Islet precursor cell (in vitro differentiated cells): ENCODE measurements at regions not wholly inside any gene's neighbourhood (a gene's known extent, or its start where the extent isn't known, plus 50 kb on each side); places are given as distances from the start of the nearest gene placed in this dataset.

ENCODE experiments used
- DNase-seq: peaks from one replicate; pipeline ENCODE4 v3.0.0-alpha.2; 2018

DNA sequence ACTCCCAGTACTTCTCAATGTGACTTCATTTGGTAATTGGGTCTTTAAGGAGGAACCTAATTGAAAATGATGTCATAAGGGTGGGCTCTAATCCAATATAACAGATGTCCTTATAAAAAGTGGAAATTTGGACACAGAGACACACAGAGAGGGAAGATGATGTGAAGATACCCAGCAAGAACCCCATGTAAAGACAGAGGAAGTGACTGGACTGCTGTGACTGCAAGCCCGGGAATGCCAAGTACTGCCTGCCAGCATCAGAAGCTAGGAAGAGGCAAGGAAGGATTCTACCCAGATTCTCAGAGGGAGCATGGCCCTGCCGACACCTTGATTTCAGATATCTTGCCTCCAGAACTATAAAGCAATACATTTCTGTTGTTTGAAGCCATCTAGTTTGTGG, 239.3 kb downstream of the KCTD12 start:
- DNase-seq = no peak

GRCh38 chr13:76645632-76646031, 240.6 kb downstream of the KCTD12 start:
- no peak for DNase-seq

DNA sequence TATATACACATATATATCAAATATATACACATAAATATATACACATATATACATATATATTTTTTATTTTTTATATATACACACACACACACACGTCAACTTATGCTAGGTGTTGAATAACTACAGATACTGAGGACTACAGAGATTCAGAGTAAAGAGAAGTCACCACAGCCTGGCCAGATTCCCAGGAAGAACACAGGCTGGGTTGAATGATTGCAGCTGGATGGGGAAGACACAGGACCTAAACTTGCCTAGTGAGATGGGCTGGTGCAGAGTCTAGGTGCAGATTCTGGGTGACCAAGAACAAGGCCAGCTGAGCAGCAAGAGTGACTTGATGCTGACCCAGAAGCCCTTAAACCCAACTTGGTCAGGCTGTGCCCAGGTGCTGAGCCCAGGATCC, 241.3 kb downstream of the KCTD12 start:
- DNase-seq = no peak

GRCh38 chr13:76643596-76643995, 242.6 kb downstream of the KCTD12 start:
- no peak for DNase-seq

DNA sequence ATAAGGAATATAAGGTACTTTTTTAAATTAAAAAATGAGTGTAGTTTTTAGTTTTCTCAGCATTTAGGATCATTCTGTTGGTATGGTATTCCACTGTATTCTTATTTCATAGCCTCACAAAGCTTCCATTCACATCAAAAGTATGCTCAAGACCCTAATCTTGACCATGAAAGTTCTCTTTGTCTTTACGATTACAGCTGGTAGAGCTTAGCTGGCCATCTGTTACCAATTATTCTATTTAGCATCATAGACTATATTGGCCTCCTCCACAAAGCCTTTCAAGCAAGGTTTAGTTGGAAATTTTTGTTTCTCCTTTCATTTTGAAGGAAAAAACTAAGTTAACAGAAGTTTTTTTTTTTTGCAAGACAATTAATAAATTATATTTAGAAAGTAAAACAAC, 245.1 kb downstream of the KCTD12 start:
- no peak for DNase-seq

DNA sequence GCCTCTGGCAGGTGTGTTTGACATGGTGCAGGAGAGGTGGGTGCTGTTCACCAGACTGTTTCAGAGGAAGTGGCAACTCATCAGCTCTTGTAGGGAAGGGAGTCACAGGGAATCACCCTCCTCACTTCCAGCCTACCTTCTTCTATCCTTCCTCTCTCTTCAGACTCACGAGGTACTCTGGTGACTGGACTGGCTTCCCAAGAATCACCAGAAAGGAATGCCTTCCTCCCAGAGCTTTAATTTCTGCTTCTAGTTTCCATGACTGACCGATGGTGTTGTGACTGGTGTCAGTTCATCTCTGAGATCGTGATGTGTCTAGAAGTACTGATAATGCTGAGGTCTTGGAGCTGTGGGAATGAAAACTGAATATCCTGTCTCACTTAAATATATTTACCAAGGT, 247.3 kb downstream of the KCTD12 start:
- no peak for DNase-seq

DNA sequence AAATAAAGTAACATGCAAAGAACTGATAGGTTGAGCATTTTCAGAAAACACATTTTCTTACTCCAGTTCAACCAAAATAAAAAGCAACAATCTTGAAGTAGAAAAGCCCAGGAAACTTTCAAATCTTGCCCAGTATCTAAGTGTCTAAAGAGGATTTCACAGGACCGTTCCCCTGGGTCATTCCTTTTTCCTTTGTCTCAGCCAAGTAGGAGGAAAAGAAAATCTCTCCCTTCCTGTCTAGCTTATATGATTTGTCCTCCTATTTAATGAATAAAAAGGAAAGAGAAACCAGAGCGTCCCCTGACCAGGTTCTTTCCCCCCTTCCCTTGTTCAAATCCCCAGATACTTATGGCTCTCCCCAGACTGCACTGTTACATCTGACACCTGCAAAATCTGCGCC, 248.0 kb downstream of the KCTD12 start:
- DNase-seq = no peak

- DNase-seq = no peak
Measured at GRCh38 chr13:76637641-76638141, 248.5 kb downstream of the KCTD12 start.

DNA sequence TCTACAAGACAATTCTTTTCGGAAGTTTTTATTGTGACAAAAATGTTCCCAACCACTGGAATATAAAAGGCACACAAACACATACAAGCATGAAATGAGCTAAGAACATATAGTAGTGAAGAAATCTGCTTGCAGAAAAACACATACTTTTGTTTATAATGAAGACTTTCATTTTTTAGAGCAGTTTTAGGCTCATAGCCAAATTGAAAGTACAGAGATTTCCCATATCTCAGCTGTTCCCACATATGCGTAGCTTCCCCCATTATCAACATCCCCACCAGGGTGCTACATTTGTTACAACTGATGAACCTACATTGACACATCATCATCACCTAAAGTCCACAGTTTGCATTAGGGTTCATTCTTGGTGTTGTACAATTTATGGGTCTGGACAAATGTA, 249.4 kb downstream of the KCTD12 start:
- no peak for DNase-seq

GRCh38 chr13:76635232-76636230, 250.7 kb downstream of the KCTD12 start:
- DNase-seq = no peak

- no peak for DNase-seq
Measured at GRCh38 chr13:76634431-76635191, 251.6 kb downstream of the KCTD12 start.

- peak; percentile 69 for DNase-seq
Measured at GRCh38 chr13:76632401-76633044, 253.7 kb downstream of the KCTD12 start.

- no peak for DNase-seq
Measured at GRCh38 chr13:76630629-76631230, 255.5 kb downstream of the KCTD12 start.

GRCh38 chr13:76622315-76623040, 263.7 kb downstream of the KCTD12 start:
- DNase-seq = no peak

- DNase-seq = no peak
Measured at GRCh38 chr13:76621705-76622104, 264.5 kb downstream of the KCTD12 start.

DNA sequence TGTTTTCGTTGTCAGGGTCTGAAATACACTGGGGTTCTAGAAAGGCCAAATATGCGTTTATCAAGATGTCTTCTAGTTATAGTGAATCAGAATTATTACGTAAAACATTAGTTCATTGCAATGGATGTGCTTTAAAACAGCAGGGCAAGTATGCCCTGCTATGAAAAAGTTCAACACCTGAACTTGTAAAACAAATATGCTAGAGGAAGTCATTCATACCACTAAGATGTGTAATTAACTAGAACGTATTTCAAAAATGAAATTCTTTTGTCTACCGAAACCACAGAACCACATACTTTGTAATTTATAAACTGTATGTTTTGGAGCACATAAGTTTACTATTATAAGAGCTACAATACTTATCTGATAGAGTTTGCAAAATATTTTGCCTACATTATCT, 266.2 kb downstream of the KCTD12 start:
- no peak for DNase-seq

DNA sequence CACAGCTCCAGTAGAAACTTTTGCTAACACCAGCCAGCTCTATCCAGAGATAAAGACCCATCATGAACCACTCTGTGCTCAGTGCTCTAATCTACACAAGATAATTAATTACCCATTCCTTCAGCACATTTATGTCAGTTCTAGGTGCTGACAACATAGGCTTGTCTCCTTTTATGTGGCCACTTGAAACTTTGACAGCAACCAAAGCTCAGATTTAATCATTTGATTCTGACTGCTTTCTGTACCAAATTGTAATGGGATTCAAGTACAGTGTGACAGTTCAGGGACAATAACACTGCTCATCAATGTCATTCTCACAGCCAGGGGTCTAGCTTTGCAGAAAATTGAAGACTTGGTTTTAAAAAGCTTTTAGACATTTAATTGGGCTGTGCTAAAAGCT, 266.6 kb downstream of the KCTD12 start:
- DNase-seq = no peak

GRCh38 chr13:76610819-76611415, 275.3 kb downstream of the KCTD12 start:
- DNase-seq = no peak

DNA sequence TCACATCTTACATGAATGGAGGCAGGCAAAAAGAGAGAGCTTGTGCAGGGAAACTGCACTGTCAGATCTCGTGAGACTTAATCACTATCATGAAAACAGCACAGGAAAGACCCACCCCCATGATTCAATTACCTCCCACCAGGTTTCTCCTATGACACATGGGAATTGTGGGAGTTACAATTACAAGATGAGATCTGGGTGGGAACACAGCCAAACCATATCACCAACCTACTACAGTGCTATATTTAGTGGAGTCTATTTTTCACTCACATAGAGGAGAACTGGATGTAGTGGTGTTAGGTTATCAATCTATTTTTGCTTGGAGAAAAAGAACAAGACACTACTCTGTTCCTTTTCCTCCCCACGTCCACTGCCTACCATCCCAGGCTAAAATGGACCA, 276.6 kb downstream of the KCTD12 start:
- no peak for DNase-seq

DNA sequence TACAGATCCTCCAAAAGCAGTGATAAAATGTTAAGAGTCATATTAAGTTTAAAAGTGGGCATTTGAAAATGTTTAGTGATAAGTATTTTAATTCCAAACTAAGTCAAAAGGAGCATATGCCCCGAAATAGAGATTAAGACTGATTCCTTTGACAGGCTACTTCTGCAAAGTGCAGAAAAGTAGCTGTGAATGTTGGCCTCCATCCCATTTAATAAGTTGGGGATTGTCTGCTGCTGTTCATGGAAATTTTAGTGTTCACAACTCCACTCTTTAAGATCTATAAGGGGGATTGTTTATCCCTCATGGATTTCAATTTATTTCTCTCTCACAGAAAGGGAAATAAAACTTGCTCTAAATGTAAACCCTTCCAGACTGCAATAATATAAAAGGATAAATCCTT, 278.3 kb downstream of the KCTD12 start:
- no peak for DNase-seq

GRCh38 chr13:76600081-76600480, 286.1 kb downstream of the KCTD12 start:
- DNase-seq = no peak

GRCh38 chr13:76597868-76598267, 288.3 kb downstream of the KCTD12 start:
- no peak for DNase-seq
